ENCODE measurements at regions not wholly inside any gene's neighbourhood (a gene's known extent, or its start where the extent isn't known, plus 50 kb on each side); places are given as distances from the start of the nearest gene placed in this dataset.

- Histone ChIP-seq H3K4me1 (ENCODE audit: control insufficient read depth, insufficient read depth, low read length) (no peaks in the 10 kb centered on the region), H3K27me3 (ENCODE audit: control insufficient read depth in 1 of 2, insufficient read depth in 2 of 2, low read length in 2 of 2) (no peaks in the 10 kb centered on the region), H3K36me3 (ENCODE audit: control insufficient read depth in 2 of 2, insufficient read depth in 2 of 2, low read length in 2 of 2) (no peaks in the 10 kb centered on the region), H3K9me3 (ENCODE audit: control insufficient read depth in 2 of 2, low read length in 2 of 2) (no peaks in the 10 kb centered on the region), H3K27ac (ENCODE audit: low read length) (no peak overlapping the region), H3K4me3 (ENCODE audit: low read length in 2 of 2) (no peak overlapping the region), H3K9ac (ENCODE audit: low read length in 2 of 2) (no peak overlapping the region)
Observed at GRCh38 chr4:147194114-147194513, 248.4 kb upstream of the TTC29 start.

- Histone ChIP-seq H3K27ac (ENCODE audit: low read length) (no peak overlapping the region), H3K27me3 (ENCODE audit: control insufficient read depth in 1 of 2, insufficient read depth in 2 of 2, low read length in 2 of 2) (no peaks in the 10 kb centered on the region), H3K9ac (ENCODE audit: low read length in 2 of 2) (no peak overlapping the region), H3K4me1 (ENCODE audit: control insufficient read depth, insufficient read depth, low read length) (no peaks in the 10 kb centered on the region), H3K36me3 (ENCODE audit: control insufficient read depth in 2 of 2, insufficient read depth in 2 of 2, low read length in 2 of 2) (no peaks in the 10 kb centered on the region), H3K9me3 (ENCODE audit: control insufficient read depth in 2 of 2, low read length in 2 of 2) (no peaks in the 10 kb centered on the region), H3K4me3 (ENCODE audit: low read length in 2 of 2) (no peak overlapping the region)
Observed at GRCh38 chr4:147194604-147195003, 248.9 kb upstream of the TTC29 start.

GRCh38 chr4:147195386-147195785, 249.7 kb upstream of the TTC29 start:
- no peak overlapping the region for H3K4me3 ChIP-seq (ENCODE audit: low read length in 2 of 2)
- no peaks in the 10 kb centered on the region for H3K9me3 ChIP-seq (ENCODE audit: control insufficient read depth in 2 of 2, low read length in 2 of 2)
- no peaks in the 10 kb centered on the region for H3K4me1 ChIP-seq (ENCODE audit: control insufficient read depth, insufficient read depth, low read length)
- H3K27me3 ChIP-seq (ENCODE audit: control insufficient read depth in 1 of 2, insufficient read depth in 2 of 2, low read length in 2 of 2), result no peaks in the 10 kb centered on the region
- no peak overlapping the region for H3K9ac ChIP-seq (ENCODE audit: low read length in 2 of 2)
- H3K36me3 ChIP-seq (ENCODE audit: control insufficient read depth in 2 of 2, insufficient read depth in 2 of 2, low read length in 2 of 2), result no peaks in the 10 kb centered on the region
- no peak overlapping the region for H3K27ac ChIP-seq (ENCODE audit: low read length)

GRCh38 chr4:147198411-147199051, 252.9 kb upstream of the TTC29 start:
- H3K4me3 ChIP-seq (ENCODE audit: low read length in 2 of 2), result no peak overlapping the region
- no peak overlapping the region for H3K9ac ChIP-seq (ENCODE audit: low read length in 2 of 2)
- no peak overlapping the region for H3K27ac ChIP-seq (ENCODE audit: low read length)
- H3K9me3 ChIP-seq (ENCODE audit: control insufficient read depth in 2 of 2, low read length in 2 of 2), result no peaks in the 10 kb centered on the region
- H3K27me3 ChIP-seq (ENCODE audit: control insufficient read depth in 1 of 2, insufficient read depth in 2 of 2, low read length in 2 of 2), result no peaks in the 10 kb centered on the region
- no peaks in the 10 kb centered on the region for H3K36me3 ChIP-seq (ENCODE audit: control insufficient read depth in 2 of 2, insufficient read depth in 2 of 2, low read length in 2 of 2)
- H3K4me1 ChIP-seq (ENCODE audit: control insufficient read depth, insufficient read depth, low read length), result no peaks in the 10 kb centered on the region

GRCh38 chr4:147201016-147201415, 255.4 kb upstream of the TTC29 start:
- Histone ChIP-seq H3K27me3 (ENCODE audit: control insufficient read depth in 1 of 2, insufficient read depth in 2 of 2, low read length in 2 of 2) (no peaks in the 10 kb centered on the region), H3K4me3 (ENCODE audit: low read length in 2 of 2) (no peak overlapping the region), H3K36me3 (ENCODE audit: control insufficient read depth in 2 of 2, insufficient read depth in 2 of 2, low read length in 2 of 2) (no peaks in the 10 kb centered on the region), H3K4me1 (ENCODE audit: control insufficient read depth, insufficient read depth, low read length) (no peaks in the 10 kb centered on the region), H3K27ac (ENCODE audit: low read length) (no peak overlapping the region), H3K9ac (ENCODE audit: low read length in 2 of 2) (no peak overlapping the region), H3K9me3 (ENCODE audit: control insufficient read depth in 2 of 2, low read length in 2 of 2) (no peaks in the 10 kb centered on the region)

- H3K27ac ChIP-seq (ENCODE audit: low read length), result no peak overlapping the region
Observed at GRCh38 chr4:147206807-147207206, 261.1 kb upstream of the TTC29 start.

GRCh38 chr4:147207911-147208310, 262.2 kb upstream of the TTC29 start:
- Histone ChIP-seq H3K4me1 (ENCODE audit: control insufficient read depth, insufficient read depth, low read length) (no peaks in the 10 kb centered on the region), H3K9me3 (ENCODE audit: control insufficient read depth in 2 of 2, low read length in 2 of 2) (no peaks in the 10 kb centered on the region), H3K27ac (ENCODE audit: low read length) (no peak overlapping the region), H3K27me3 (ENCODE audit: control insufficient read depth in 1 of 2, insufficient read depth in 2 of 2, low read length in 2 of 2) (no peaks in the 10 kb centered on the region), H3K9ac (ENCODE audit: low read length in 2 of 2) (no peak overlapping the region), H3K4me3 (ENCODE audit: low read length in 2 of 2) (no peak overlapping the region), H3K36me3 (ENCODE audit: control insufficient read depth in 2 of 2, insufficient read depth in 2 of 2, low read length in 2 of 2) (no peaks in the 10 kb centered on the region)

More at GRCh38 chr4:147206807-147207206, 261.1 kb upstream of the TTC29 start:
- H3K27me3 ChIP-seq (ENCODE audit: control insufficient read depth in 1 of 2, insufficient read depth in 2 of 2, low read length in 2 of 2), result no peaks in the 10 kb centered on the region
- no peak overlapping the region for H3K4me3 ChIP-seq (ENCODE audit: low read length in 2 of 2)
- H3K36me3 ChIP-seq (ENCODE audit: control insufficient read depth in 2 of 2, insufficient read depth in 2 of 2, low read length in 2 of 2), result no peaks in the 10 kb centered on the region
- no peaks in the 10 kb centered on the region for H3K9me3 ChIP-seq (ENCODE audit: control insufficient read depth in 2 of 2, low read length in 2 of 2)
- no peak overlapping the region for H3K9ac ChIP-seq (ENCODE audit: low read length in 2 of 2)
- H3K4me1 ChIP-seq (ENCODE audit: control insufficient read depth, insufficient read depth, low read length), result no peaks in the 10 kb centered on the region

GRCh38 chr4:147217655-147218054, 263.2 kb upstream of the EDNRA start:
- H3K9me3 ChIP-seq (ENCODE audit: control insufficient read depth in 2 of 2, low read length in 2 of 2), result no peaks in the 10 kb centered on the region

GRCh38 chr4:147219145-147219544, 261.8 kb upstream of the EDNRA start:
- no peaks in the 10 kb centered on the region for H3K9me3 ChIP-seq (ENCODE audit: control insufficient read depth in 2 of 2, low read length in 2 of 2)
- no peak overlapping the region for H3K9ac ChIP-seq (ENCODE audit: low read length in 2 of 2)
- no peak overlapping the region for H3K4me3 ChIP-seq (ENCODE audit: low read length in 2 of 2)

More at GRCh38 chr4:147217655-147218054, 263.2 kb upstream of the EDNRA start:
- H3K4me1 ChIP-seq (ENCODE audit: control insufficient read depth, insufficient read depth, low read length), result no peaks in the 10 kb centered on the region
- no peaks in the 10 kb centered on the region for H3K27me3 ChIP-seq (ENCODE audit: control insufficient read depth in 1 of 2, insufficient read depth in 2 of 2, low read length in 2 of 2)
- H3K27ac ChIP-seq (ENCODE audit: low read length), result no peak overlapping the region
- H3K36me3 ChIP-seq (ENCODE audit: control insufficient read depth in 2 of 2, insufficient read depth in 2 of 2, low read length in 2 of 2), result no peaks in the 10 kb centered on the region
- no peak overlapping the region for H3K4me3 ChIP-seq (ENCODE audit: low read length in 2 of 2)
- no peak overlapping the region for H3K9ac ChIP-seq (ENCODE audit: low read length in 2 of 2)

GRCh38 chr4:147220833-147221232, 260.1 kb upstream of the EDNRA start:
- no peaks in the 10 kb centered on the region for H3K36me3 ChIP-seq (ENCODE audit: control insufficient read depth in 2 of 2, insufficient read depth in 2 of 2, low read length in 2 of 2)
- H3K27ac ChIP-seq (ENCODE audit: low read length), result no peak overlapping the region
- H3K4me1 ChIP-seq (ENCODE audit: control insufficient read depth, insufficient read depth, low read length), result no peaks in the 10 kb centered on the region
- H3K9ac ChIP-seq (ENCODE audit: low read length in 2 of 2), result no peak overlapping the region
- no peak overlapping the region for H3K4me3 ChIP-seq (ENCODE audit: low read length in 2 of 2)
- H3K9me3 ChIP-seq (ENCODE audit: control insufficient read depth in 2 of 2, low read length in 2 of 2), result no peaks in the 10 kb centered on the region
- no peaks in the 10 kb centered on the region for H3K27me3 ChIP-seq (ENCODE audit: control insufficient read depth in 1 of 2, insufficient read depth in 2 of 2, low read length in 2 of 2)

More at GRCh38 chr4:147219145-147219544, 261.8 kb upstream of the EDNRA start:
- Histone ChIP-seq H3K36me3 (ENCODE audit: control insufficient read depth in 2 of 2, insufficient read depth in 2 of 2, low read length in 2 of 2) (no peaks in the 10 kb centered on the region), H3K4me1 (ENCODE audit: control insufficient read depth, insufficient read depth, low read length) (no peaks in the 10 kb centered on the region), H3K27ac (ENCODE audit: low read length) (no peak overlapping the region), H3K27me3 (ENCODE audit: control insufficient read depth in 1 of 2, insufficient read depth in 2 of 2, low read length in 2 of 2) (no peaks in the 10 kb centered on the region)

GRCh38 chr4:147222906-147223305, 258.0 kb upstream of the EDNRA start:
- Histone ChIP-seq H3K4me1 (ENCODE audit: control insufficient read depth, insufficient read depth, low read length) (no peaks in the 10 kb centered on the region), H3K9ac (ENCODE audit: low read length in 2 of 2) (no peak overlapping the region), H3K27ac (ENCODE audit: low read length) (no peak overlapping the region), H3K4me3 (ENCODE audit: low read length in 2 of 2) (no peak overlapping the region), H3K27me3 (ENCODE audit: control insufficient read depth in 1 of 2, insufficient read depth in 2 of 2, low read length in 2 of 2) (no peaks in the 10 kb centered on the region), H3K9me3 (ENCODE audit: control insufficient read depth in 2 of 2, low read length in 2 of 2) (no peaks in the 10 kb centered on the region), H3K36me3 (ENCODE audit: control insufficient read depth in 2 of 2, insufficient read depth in 2 of 2, low read length in 2 of 2) (no peaks in the 10 kb centered on the region)

Data from stomach smooth muscle (tissue), 2 donors.